ENCODE measurements at regions not wholly inside any gene's neighbourhood (a gene's known extent, or its start where the extent isn't known, plus 50 kb on each side); places are given as distances from the start of the nearest gene placed in this dataset.

DNA sequence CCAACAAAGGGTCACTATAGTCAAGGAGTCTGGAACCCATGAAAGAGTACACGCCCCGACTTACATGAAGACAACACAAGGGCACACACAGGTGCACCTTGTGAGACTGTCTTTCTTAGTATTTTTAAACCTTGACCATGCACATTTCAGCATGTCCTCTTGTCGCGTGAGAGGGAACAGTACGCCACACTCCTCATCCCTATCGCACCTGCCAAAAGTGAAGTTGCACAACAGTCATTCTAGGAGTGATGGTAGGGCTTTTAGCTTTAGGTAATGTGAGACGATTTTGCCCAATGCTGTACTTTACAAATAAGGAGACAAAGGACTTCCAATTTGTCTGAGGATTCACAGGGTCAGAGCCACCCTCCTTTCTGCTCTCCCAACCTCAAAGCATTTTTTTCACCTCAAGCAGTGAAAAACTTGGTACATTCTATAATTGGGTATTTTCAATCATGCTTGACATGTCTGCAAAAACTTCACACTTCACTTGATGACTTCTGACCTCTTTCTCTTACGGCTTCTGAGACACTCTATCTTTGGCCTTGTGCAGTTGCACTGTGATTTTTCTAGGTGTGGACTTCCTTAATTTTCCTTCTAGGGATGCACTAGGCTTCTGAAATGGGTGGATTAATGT is 173.9 kb upstream of the GRB10 start:
- BruUV-seq (replicated peaks) = no TSS peak
- CTCF ChIA-PET = no interaction called here

DNA sequence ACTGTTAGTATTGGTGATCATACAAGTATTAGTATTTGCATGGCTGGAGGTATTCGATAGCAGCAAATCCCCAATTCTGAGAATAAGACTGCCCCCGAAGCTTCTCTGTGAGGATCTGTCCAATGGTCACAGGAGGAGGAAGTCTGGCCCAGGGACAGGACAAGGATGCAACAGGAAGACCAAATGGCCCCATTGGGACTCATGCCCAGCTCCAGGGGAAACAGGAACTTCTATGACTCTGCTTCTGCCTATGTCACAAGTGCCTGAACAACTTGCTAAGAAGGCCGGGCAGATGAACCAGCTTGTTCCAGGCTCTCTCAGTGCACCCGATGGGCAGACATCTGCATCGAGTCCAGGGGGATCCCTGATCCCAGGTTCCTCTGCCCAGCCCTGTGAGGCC is 172.0 kb upstream of the GRB10 start:
- TF ChIP-seq EZH2 (IDR thresholded peaks at IDR 0.05; ENCODE audit: borderline replicate concordance, low read depth, low read length, poor library complexity, severe bottlenecking) (no peak), CTCF (conservative IDR thresholded peaks at IDR 0.05; ENCODE audit: low read depth, low read length) (no peak)
- no TSS peak for BruUV-seq (replicated peaks)
- H3K4me3 ChIP-seq (ENCODE audit: low read depth, low read length, poor library complexity, severe bottlenecking) = no peak overlapping the region
- H3K4me1 ChIP-seq (ENCODE audit: insufficient read depth, low read length, poor library complexity, severe bottlenecking) = no peaks in the 10 kb centered on the region
- DNase-seq (ENCODE audit: low spot score) = no peak
- no peak overlapping the region for H3K27ac ChIP-seq (ENCODE audit: low read depth, low read length, poor library complexity, severe bottlenecking)
- peaks cover 23% of the 10 kb centered on the region for H3K9me3 ChIP-seq (ENCODE audit: low read depth, low read length, poor library complexity, severe bottlenecking)
- intact Hi-C loops (cut with micrococcal nuclease; ENCODE audit: unreplicated experiment) = no loop called here
- CTCF ChIA-PET = no interaction called here
- POLR2A ChIA-PET (ENCODE audit: low non-redundant PET) = no interaction called here
- H3K27me3 ChIP-seq (replicated peaks; ENCODE audit: insufficient read depth, low read depth, low read length, poor library complexity) = no peaks in the 10 kb centered on the region
- no peaks in the 10 kb centered on the region for H3K36me3 ChIP-seq (ENCODE audit: insufficient read depth, low read length, poor library complexity, severe bottlenecking)

More for the DNA sequence above, 173.9 kb upstream of the GRB10 start:
- peaks cover 25% of the 10 kb centered on the region for H3K9me3 ChIP-seq (ENCODE audit: low read depth, low read length, poor library complexity, severe bottlenecking)
- TF ChIP-seq EZH2 (IDR thresholded peaks at IDR 0.05; ENCODE audit: borderline replicate concordance, low read depth, low read length, poor library complexity, severe bottlenecking) (no peak), CTCF (conservative IDR thresholded peaks at IDR 0.05; ENCODE audit: low read depth, low read length) (no peak)
- H3K4me3 ChIP-seq (ENCODE audit: low read depth, low read length, poor library complexity, severe bottlenecking) = no peak overlapping the region
- no peaks in the 10 kb centered on the region for H3K4me1 ChIP-seq (ENCODE audit: insufficient read depth, low read length, poor library complexity, severe bottlenecking)
- no peaks in the 10 kb centered on the region for H3K36me3 ChIP-seq (ENCODE audit: insufficient read depth, low read length, poor library complexity, severe bottlenecking)
- intact Hi-C loops (cut with micrococcal nuclease; ENCODE audit: unreplicated experiment) = no loop called here
- POLR2A ChIA-PET (ENCODE audit: low non-redundant PET) = no interaction called here
- no peak overlapping the region for H3K27ac ChIP-seq (ENCODE audit: low read depth, low read length, poor library complexity, severe bottlenecking)
- DNase-seq (ENCODE audit: low spot score) = no peak
- no peaks in the 10 kb centered on the region for H3K27me3 ChIP-seq (replicated peaks; ENCODE audit: insufficient read depth, low read depth, low read length, poor library complexity)

DNA sequence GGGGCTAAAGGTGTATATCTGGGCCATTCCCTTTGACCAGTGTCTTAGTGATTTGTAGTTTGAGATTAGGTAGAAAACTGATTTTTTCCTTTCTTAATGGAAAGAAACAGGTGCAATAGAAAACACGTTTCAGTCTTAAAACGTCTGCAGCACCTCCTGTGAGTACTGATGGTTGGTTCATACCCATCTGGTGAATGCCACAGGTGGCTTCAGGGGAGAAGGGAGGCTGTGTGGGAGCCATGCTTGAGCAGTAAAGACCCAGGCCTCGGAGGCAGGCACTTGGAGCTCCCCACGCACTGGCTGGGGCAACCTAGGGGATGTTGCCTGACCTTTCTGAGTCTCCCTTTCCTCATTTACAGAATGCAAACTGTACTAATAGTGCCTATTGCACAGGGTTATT is 171.5 kb upstream of the GRB10 start:
- Histone ChIP-seq H3K9me3 (ENCODE audit: low read depth, low read length, poor library complexity, severe bottlenecking) (peaks cover 18% of the 10 kb centered on the region), H3K4me1 (ENCODE audit: insufficient read depth, low read length, poor library complexity, severe bottlenecking) (no peaks in the 10 kb centered on the region), H3K27ac (ENCODE audit: low read depth, low read length, poor library complexity, severe bottlenecking) (no peak overlapping the region), H3K4me3 (ENCODE audit: low read depth, low read length, poor library complexity, severe bottlenecking) (no peak overlapping the region), H3K36me3 (ENCODE audit: insufficient read depth, low read length, poor library complexity, severe bottlenecking) (no peaks in the 10 kb centered on the region), H3K27me3 (replicated peaks; ENCODE audit: insufficient read depth, low read depth, low read length, poor library complexity) (no peaks in the 10 kb centered on the region)
- BruUV-seq (replicated peaks) = no TSS peak
- TF ChIP-seq EZH2 (IDR thresholded peaks at IDR 0.05; ENCODE audit: borderline replicate concordance, low read depth, low read length, poor library complexity, severe bottlenecking) = no peak
- no peak for TF ChIP-seq CTCF (conservative IDR thresholded peaks at IDR 0.05; ENCODE audit: low read depth, low read length)
- ChIA-PET CTCF (no interaction called here), POLR2A (ENCODE audit: low non-redundant PET) (no interaction called here)
- no peak for DNase-seq (ENCODE audit: low spot score)
- intact Hi-C loops (cut with micrococcal nuclease; ENCODE audit: unreplicated experiment) = no loop called here
